ENCODE measurements at regions not wholly inside any gene's neighbourhood (a gene's known extent, or its start where the extent isn't known, plus 50 kb on each side); places are given as distances from the start of the nearest gene placed in this dataset.

DNA sequence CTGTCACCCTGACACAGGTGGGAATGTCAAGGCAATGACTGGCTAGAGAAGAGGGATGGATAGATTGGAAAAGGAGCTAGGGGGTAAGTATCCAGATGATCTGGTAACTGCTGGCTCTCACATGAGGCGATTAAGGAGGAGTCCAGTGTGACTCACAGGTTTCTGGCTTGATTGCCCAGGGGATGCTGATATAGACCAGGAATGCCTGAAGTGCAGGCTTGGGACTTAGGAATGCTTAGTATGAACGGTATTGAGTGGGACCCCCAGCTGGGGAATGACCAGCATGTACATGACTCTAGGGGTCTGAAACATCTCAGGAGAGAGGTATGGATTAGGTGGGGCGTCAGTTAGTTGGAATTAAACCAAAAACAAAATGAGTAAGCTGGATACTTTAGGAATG lies 65.8 kb upstream of the PRPS1 start:
- Histone ChIP-seq H4K91ac (replicated peaks; ENCODE audit: insufficient read length, low read length) (peak overlapping the region; percentile 80), H3K9me3 (ENCODE audit: insufficient read depth in 2 of 2, low read depth in 1 of 2, low read length in 1 of 2) (no peaks in the 10 kb centered on the region), H4K20me1 (replicated peaks in 1 of 2; ENCODE audit: control insufficient read depth in 1 of 2, insufficient read depth in 2 of 2, low read length in 2 of 2) (no peaks in the 10 kb centered on the region), H4K8ac (ENCODE audit: extremely low read depth, insufficient read depth, low read length) (no peak overlapping the region), H3K4me3 (ENCODE audit: extremely low read depth in 1 of 4, insufficient read depth in 2 of 4, low read depth in 3 of 4, low read length in 4 of 4) (no peak overlapping the region), H2AK5ac (ENCODE audit: low read depth, low read length) (peak overlapping the region; percentile 86; the same call in 1 of the 2 replicates), H3K27ac (ENCODE audit: low read depth, low read length) (no peak overlapping the region), H3K79me1 (ENCODE audit: low read depth, low read length) (no peaks in the 10 kb centered on the region), H4K5ac (ENCODE audit: insufficient read length, low read depth, low read length) (no peak overlapping the region), H3K56ac (replicated peaks; ENCODE audit: insufficient read length, low read depth, low read length) (no peak overlapping the region), H2BK5ac (ENCODE audit: low read depth, low read length) (peak overlapping the region; percentile 85), H3K27me3 (replicated peaks in 1 of 4; ENCODE audit: control insufficient read depth in 3 of 4, extremely low read depth in 1 of 4, insufficient read depth in 3 of 4, low read length in 3 of 4) (no peaks in the 10 kb centered on the region), H2AFZ (ENCODE audit: low read length) (no peak overlapping the region), H3K4ac (replicated peaks; ENCODE audit: insufficient read length, low read depth, low read length) (no peak overlapping the region), H3K23me2 (ENCODE audit: low read depth, low read length) (no peaks in the 10 kb centered on the region), H2BK15ac (ENCODE audit: low read length) (no peak overlapping the region), H2BK120ac (replicated peaks; ENCODE audit: low read depth, low read length) (peak overlapping the region; percentile 90), H2BK12ac (ENCODE audit: low read depth, low read length) (peak overlapping the region; percentile 90), H2BK20ac (ENCODE audit: low read length) (peak overlapping the region; percentile 80; the same call in 1 of the 2 replicates), H3K18ac (ENCODE audit: extremely low read depth, low read length) (peak overlapping the region; percentile 48; the same call in 1 of the 2 replicates), H3K23ac (ENCODE audit: insufficient read length) (no peak overlapping the region), H3K36me3 (ENCODE audit: control insufficient read depth in 2 of 4, insufficient read depth in 4 of 4, low read length in 3 of 4) (no peaks in the 10 kb centered on the region), H3K9ac (replicated peaks in 1 of 4; ENCODE audit: extremely low read depth in 1 of 4, low read depth in 3 of 4, low read length in 3 of 4) (no peak overlapping the region), H3K4me1 (replicated peaks in 1 of 4; ENCODE audit: control insufficient read depth in 3 of 4, insufficient read depth in 4 of 4, low read length in 3 of 4) (peaks cover 2 to 28% (median 14%) of the 10 kb centered on the region in 4 experiments; a peak in 6 of 7 replicates), H3K79me2 (ENCODE audit: control insufficient read depth in 1 of 2, insufficient read depth in 2 of 2, low read length in 2 of 2) (no peaks in the 10 kb centered on the region), H3K14ac (ENCODE audit: insufficient read length) (no peak overlapping the region), H3K4me2 (ENCODE audit: insufficient read depth in 1 of 2, low read depth in 2 of 2, low read length in 2 of 2) (peak overlapping the region in 1 of 2 experiments; percentile 42; a peak in 1 of 4 replicates)
- no peak for FAIRE-seq
- no peak for DNase-seq (ENCODE audit: low read depth in 1 of 2, low spot score in 2 of 2)
- 83% methylated on average over 3 of the region's 3 CpGs; no CpG with 5 or more reads in 1 of the 2 experiments for WGBS, 2 experiments (ENCODE audit: extremely low coverage in 1 of 2, insufficient coverage in 1 of 2, insufficient read length in 1 of 2, insufficient replicate concordance in 2 of 2, low coverage in 1 of 2, low lambda C conversion rate in 2 of 2, missing lambda C conversion rate in 1 of 2)
- ChIA-PET POLR2A (ENCODE audit: partially characterized antibody) (no interaction called here), CTCF (ENCODE audit: partially characterized antibody) (interaction anchor here (1.2 kb wide), 2 partner anchors 20 to 39 kb away, joined by 3 read pairs; no protein-coding TSS in a partner anchor)
- TF ChIP-seq HDAC6 (IDR thresholded peaks at IDR 0.05; ENCODE audit: low read depth, low read length) (no peak), CHD2 (IDR thresholded peaks at IDR 0.05; ENCODE audit: low read length) (no peak)

Data from H1 (cell line).